NCI-H146 treated with DMSO at 0.1 percent for 48 hours (cell line): ENCODE measurements at regions not wholly inside any gene's neighbourhood (a gene's known extent, or its start where the extent isn't known, plus 50 kb on each side); places are given as distances from the start of the nearest gene placed in this dataset.
"Not testable (repeated sequence)": the region's sequence is repeated elsewhere in the genome, so short reads cannot be mapped to it uniquely, and the experiment has no call there.

Experiments used
- DNase-seq: peaks from one replicate; lab custom pipeline; 2025; ENCODE audit not compliant: unreplicated experiment; lab: John Stamatoyannopoulos, UW

DNA sequence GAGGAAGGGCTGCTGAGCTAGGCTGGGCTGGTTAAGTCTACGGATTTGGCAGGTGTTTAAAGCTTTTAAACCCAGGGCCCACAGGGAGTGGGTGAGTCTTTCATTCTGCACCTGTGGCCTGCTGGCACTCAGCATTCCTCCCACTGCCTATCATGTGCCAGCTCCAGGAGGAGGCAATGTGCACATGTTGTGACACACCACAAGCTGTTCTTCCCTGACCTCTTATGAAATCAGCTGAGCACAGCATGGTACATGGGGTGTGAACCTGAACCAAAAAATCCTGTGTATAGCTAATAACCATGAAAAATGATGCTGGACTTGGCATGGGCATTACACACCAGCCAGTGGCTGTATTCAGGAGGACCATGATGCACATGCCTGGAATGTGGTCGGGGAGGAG, 297.9 kb upstream of the MMADHC start:
- DNase-seq, result peak; percentile 54

DNA sequence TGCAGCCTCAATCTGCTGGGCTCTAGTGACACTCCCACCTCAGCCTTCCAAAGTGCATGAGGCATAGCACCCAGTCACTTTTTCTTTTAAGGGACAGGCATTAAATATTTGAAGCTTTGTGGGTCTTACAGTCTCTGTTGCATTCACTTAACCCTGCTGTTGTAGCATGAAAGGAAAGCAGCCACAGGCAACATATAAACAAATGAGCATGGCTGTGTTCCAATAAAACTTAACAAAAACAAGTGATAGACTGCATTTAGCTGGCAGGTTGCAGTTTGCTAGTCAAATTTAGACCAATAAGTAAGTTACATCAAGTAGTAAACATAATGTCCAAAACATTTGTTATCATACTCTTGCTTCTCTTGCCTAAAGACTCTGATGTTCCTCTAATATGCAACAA, 297.3 kb upstream of the MMADHC start:
- no peak for DNase-seq

DNA sequence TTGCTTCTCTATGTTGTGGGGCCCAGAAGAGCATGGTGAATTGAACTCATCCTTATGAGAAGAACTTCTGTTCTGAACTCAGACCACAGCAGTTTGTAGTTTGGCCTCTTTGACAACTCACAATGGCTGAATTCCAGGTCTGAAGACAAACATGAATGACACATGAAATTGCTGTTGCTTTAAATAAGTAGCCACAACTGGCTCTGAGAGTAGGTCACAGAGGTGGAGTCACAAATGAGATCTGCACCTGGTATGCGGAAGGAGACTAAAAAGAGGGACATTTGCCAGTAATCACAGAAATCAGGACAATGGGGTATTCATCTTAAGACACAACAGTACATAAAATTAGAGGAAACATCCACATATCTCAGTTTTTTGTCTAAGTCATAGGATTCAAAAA, 290.3 kb upstream of the MMADHC start:
- DNase-seq, result no peak

DNA sequence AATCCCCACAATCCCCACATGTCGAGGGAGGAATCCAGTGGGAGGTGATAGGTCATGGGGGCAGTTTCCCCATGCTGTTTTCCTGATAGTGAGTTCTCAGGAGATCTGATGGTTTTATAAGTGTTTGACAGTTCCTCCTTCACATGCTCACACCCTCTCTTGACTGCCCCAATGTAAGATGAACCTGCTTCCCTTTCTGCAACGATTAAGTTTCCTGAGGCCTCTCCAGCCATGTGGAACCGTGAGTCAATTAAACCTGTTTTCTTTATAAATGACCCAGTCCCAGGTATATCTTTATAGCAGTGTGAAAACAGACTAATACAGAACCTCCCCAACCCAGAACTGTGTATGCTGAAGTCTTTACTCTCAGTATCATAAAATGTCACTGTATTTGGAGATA, 289.5 kb upstream of the MMADHC start:
- DNase-seq, result no peak

DNA sequence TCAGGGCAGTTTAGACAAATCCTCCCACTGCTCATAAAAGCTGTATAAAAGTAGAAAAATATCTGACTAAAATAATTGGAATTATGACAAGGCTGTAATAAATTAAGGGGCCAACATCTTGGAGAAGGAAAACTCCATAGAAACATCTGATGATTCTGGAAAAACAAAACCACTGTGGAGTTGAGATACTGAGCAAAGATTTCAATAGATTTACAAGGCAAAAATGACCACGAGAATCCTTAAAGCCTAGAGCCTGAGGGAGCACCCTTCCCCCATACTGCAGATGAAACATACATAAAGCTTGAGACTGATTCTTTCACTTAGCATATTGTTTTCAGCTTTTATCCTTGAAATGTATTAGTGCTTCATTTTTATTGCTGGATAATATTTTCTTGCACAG, 286.4 kb upstream of the MMADHC start:
- DNase-seq, result no peak

GRCh38 chr2:149872638-149873150, 285.1 kb upstream of the MMADHC start:
- DNase-seq, result no peak

GRCh38 chr2:149872041-149872440, 284.5 kb upstream of the MMADHC start:
- DNase-seq, result no peak

GRCh38 chr2:149871091-149871885, 283.7 kb upstream of the MMADHC start:
- no peak for DNase-seq

- DNase-seq, result no peak
Measured at GRCh38 chr2:149863227-149863626, 275.7 kb upstream of the MMADHC start.

GRCh38 chr2:149861034-149861433, 273.5 kb upstream of the MMADHC start:
- no peak for DNase-seq

- DNase-seq, result no peak
Measured at GRCh38 chr2:149860276-149860921, 272.8 kb upstream of the MMADHC start.

DNA sequence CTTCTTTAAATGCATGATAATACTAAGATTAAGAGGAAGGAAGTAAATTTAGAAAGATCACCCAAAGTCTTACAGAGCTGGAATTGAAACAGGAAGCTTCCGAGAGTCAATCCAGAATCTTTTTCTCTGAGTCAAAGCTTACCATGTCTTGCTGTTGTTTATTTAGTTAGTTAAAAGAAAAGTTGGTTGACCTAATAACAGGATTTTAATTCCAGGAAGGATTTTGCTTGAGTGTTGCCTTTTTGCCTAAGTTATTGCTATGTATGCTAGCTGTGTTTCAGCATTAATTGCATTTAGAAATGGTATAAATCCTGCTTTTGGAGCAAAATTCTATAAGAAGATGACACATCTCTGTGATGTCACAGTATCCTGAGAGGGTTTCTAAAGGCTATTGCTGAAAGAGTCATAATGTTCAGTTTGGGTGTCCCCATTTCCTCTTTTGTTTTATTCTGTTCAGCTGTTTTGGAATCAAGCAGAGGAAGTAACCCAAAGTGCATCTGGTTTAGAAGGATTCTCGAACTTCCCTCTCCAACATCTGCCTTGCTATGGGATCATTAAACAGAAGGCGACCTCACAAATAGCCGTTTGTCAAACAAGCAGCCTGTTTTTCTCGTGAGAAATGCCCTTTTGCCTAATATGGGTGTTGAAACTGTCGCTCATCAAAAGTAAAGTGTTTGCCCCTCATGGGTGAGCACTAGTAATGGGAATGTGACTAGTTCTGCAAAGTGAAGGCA, 271.5 kb upstream of the MMADHC start:
- no peak for DNase-seq

DNA sequence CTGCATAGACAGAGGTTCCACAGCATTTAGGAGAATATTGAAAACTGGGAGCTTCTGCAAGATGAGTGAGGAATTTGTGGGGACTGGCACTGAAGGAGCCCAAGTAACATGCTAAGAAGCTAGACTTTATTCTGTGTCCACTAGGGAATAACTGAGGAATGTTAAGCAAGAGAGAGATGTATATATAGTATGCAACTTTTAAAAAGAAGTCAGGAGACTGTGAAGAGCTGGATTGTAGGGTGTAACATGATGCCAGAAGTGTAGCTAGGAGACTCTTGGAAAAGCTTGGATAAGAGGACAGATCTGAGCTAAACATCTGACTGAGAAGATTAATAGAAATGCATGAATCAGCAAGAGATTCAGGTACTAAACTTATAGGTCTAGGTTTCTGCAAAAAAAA, 270.6 kb upstream of the MMADHC start:
- DNase-seq, result no peak

DNA sequence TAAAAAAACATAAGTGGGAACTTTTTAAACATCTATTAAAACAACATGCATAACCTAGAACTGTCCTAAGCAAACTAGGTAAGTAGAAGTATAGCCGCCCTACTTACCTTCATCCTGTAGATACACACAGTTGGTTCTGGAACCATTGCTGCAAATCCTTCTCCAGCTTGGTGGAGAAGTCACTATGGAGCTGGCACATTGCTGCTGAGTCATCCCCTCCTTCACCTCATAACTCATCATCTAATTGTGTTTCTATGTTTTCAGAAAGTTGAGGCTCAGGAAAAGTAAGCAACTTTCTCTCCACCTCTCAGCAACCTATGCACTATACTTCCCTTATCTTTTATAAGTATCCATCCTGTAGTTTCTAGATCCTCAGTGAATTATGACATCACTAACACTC, 269.8 kb upstream of the MMADHC start:
- DNase-seq, result no peak

DNA sequence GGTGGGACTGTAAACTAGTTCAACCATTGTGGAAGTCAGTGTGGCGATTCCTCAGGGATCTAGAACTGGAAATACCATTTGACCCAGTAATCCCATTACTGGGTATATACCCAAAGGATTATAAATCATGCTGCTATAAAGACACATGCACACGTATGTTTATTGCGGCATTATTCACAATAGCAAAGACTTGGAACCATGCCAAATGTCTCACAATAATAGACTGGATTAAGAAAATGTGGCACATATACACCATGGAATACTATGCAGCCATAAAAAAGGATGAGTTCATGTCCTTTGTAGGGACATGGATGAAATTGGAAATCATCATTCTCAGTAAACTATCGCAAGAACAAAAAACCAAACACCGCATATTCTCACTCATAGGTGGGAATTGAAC, 268.3 kb upstream of the MMADHC start:
- DNase-seq, result not testable (repeated sequence)

GRCh38 chr2:149849591-149849990, 262.0 kb upstream of the MMADHC start:
- no peak for DNase-seq

DNA sequence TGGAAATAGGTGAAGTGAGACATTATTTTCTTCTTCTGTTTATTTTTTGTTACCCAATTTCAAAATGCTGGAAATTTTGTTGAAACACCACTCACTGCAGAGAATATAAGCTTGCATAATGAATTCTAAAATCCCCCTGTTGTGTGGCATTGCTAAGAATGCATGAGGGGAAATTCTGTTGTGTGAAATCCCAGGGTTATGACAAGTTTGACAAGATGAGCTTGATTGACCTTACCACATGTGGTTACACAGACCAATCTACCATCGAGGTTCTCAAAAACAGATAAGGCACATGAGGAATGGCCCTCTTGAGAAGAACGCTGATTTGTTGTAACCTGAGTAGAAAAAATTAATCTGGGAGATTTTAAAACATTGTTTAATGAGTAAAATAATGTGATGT, 261.6 kb upstream of the MMADHC start:
- no peak for DNase-seq

GRCh38 chr2:149841396-149841795, 253.8 kb upstream of the MMADHC start:
- DNase-seq, result no peak

GRCh38 chr2:149832324-149832723, 244.7 kb upstream of the MMADHC start:
- no peak for DNase-seq

GRCh38 chr2:149828520-149829210, 241.1 kb upstream of the MMADHC start:
- DNase-seq, result no peak

- no peak for DNase-seq
Measured at GRCh38 chr2:149827585-149828126, 240.1 kb upstream of the MMADHC start.
